RKO (cell line): ENCODE measurements at regions not wholly inside any gene's neighbourhood (a gene's known extent, or its start where the extent isn't known, plus 50 kb on each side); places are given as distances from the start of the nearest gene placed in this dataset.
A peak's percentile ranks its signal among the peaks of the same experiment; 100 is the strongest.

Experiments
- DNase-seq: peaks from one replicate; pipeline ENCODE4 v3.0.0-alpha.2; 2016; ENCODE audit warnings: low spot score

- no peak for DNase-seq
Measured at GRCh38 chr3:110752307-110752706, 319.3 kb upstream of the NECTIN3 start.

GRCh38 chr3:110753516-110753915 lies 318.1 kb upstream of the NECTIN3 start:
- DNase-seq = no peak

- no peak for DNase-seq
Measured at GRCh38 chr3:110754212-110754916, 317.3 kb upstream of the NECTIN3 start.

- DNase-seq = no peak
Measured at GRCh38 chr3:110755345-110755744, 316.3 kb upstream of the NECTIN3 start.

GRCh38 chr3:110756705-110757104 lies 314.9 kb upstream of the NECTIN3 start:
- no peak for DNase-seq

- no peak for DNase-seq
Measured at GRCh38 chr3:110758208-110758607, 313.4 kb upstream of the NECTIN3 start.

GRCh38 chr3:110767156-110767555 lies 304.5 kb upstream of the NECTIN3 start:
- no peak for DNase-seq

GRCh38 chr3:110767838-110768237 lies 303.8 kb upstream of the NECTIN3 start:
- no peak for DNase-seq

- DNase-seq = peak; percentile 37
Measured at GRCh38 chr3:110773413-110773954, 298.1 kb upstream of the NECTIN3 start.

GRCh38 chr3:110774496-110775265 lies 296.9 kb upstream of the NECTIN3 start:
- no peak for DNase-seq

GRCh38 chr3:110779581-110779980 lies 292.0 kb upstream of the NECTIN3 start:
- no peak for DNase-seq

GRCh38 chr3:110783541-110783940 lies 288.1 kb upstream of the NECTIN3 start:
- no peak for DNase-seq

GRCh38 chr3:110788794-110789193 lies 282.8 kb upstream of the NECTIN3 start:
- no peak for DNase-seq

- no peak for DNase-seq
Measured at GRCh38 chr3:110789315-110789714, 282.3 kb upstream of the NECTIN3 start.

- DNase-seq = no peak
Measured at GRCh38 chr3:110790631-110791030, 281.0 kb upstream of the NECTIN3 start.

GRCh38 chr3:110791995-110792686 lies 279.5 kb upstream of the NECTIN3 start:
- no peak for DNase-seq

GRCh38 chr3:110793611-110794010 lies 278.0 kb upstream of the NECTIN3 start:
- DNase-seq = no peak

GRCh38 chr3:110795163-110795562 lies 276.5 kb upstream of the NECTIN3 start:
- DNase-seq = no peak

GRCh38 chr3:110799271-110799670 lies 272.3 kb upstream of the NECTIN3 start:
- DNase-seq = no peak

GRCh38 chr3:110804856-110805255 lies 266.8 kb upstream of the NECTIN3 start:
- DNase-seq = no peak

- no peak for DNase-seq
Measured at GRCh38 chr3:110806924-110807323, 264.7 kb upstream of the NECTIN3 start.

GRCh38 chr3:110808630-110809029 lies 263.0 kb upstream of the NECTIN3 start:
- no peak for DNase-seq

- no peak for DNase-seq
Measured at GRCh38 chr3:110810356-110810755, 261.3 kb upstream of the NECTIN3 start.
